GM18867 (cell line): ENCODE measurements at regions not wholly inside any gene's neighbourhood (a gene's known extent, or its start where the extent isn't known, plus 50 kb on each side); places are given as distances from the start of the nearest gene placed in this dataset.

Experiments
- ATAC-seq: cut with Tn5 transposase; IDR thresholded peaks from one replicate; pipeline ENCODE4 v1.9.1; 2021; ENCODE audit warnings: mild to moderate bottlenecking, moderate library complexity; ENCODE audit not compliant: unreplicated experiment

- ATAC-seq, result no peak
Measured at GRCh38 chr13:83229574-83230305, 652.5 kb downstream of the SLITRK1 start.

DNA sequence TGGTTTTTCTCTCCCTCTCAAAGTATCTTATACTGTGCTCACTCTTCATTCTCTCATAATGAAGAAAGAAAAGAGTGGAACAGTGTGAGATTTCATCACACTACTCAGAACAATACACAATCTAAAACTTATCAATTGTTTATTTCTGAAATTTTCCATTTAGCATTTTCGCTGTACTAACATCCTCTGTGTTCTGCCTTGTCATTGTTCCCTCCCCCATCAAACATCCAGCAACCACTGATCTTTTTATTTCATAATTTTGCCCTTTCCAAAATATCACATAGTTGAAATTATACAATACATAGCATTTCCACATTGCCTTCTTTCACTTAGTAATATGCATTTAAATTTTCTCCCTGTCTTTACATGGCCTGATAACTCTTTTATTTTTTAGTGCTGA lies 658.7 kb downstream of the SLITRK1 start:
- no peak for ATAC-seq

DNA sequence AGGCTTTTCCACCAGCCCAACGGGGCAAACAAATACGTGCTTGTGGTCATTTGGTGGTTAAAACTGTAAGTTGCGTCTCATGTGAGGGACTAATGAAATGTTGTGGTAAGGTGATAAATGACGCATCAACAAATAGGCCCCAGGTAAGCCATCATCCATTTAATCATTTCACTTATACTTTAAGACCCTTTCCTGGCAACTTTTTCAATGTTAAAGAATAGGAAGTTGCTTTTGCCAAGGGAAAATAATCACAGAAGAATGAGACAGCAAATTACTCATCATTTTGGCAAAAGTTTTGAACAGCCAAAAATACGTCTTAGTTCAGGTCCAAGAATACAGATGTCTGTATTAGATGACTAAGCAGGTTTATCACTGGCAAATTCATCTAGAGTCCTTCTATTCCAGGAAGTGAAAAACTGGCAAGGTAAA lies 660.4 kb downstream of the SLITRK1 start:
- ATAC-seq, result no peak

GRCh38 chr13:83221256-83221655 lies 661.0 kb downstream of the SLITRK1 start:
- no peak for ATAC-seq

DNA sequence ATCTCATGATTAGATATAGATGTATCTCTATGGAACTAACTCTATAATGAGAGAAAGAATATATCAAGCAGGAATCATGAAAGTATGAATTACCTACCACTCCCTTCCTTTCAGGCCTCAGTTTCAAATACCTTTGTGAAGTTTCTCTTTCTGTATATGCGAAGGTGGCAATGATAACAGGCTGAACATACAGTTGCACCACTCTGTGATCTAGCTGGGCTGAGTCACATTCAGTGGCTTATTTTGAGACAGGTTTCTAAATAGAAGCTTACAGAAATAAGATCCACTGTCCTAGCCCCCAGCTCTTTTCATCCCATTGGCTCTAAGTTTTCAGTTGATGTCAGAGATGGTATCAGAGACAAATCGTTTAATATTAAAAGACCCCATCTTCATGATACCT lies 662.0 kb downstream of the SLITRK1 start:
- no peak for ATAC-seq

- no peak for ATAC-seq
Measured at GRCh38 chr13:83219832-83220231, 662.4 kb downstream of the SLITRK1 start.

- no peak for ATAC-seq
Measured at GRCh38 chr13:83216479-83217245, 665.6 kb downstream of the SLITRK1 start.

GRCh38 chr13:83215627-83216026 lies 666.6 kb downstream of the SLITRK1 start:
- ATAC-seq, result no peak

DNA sequence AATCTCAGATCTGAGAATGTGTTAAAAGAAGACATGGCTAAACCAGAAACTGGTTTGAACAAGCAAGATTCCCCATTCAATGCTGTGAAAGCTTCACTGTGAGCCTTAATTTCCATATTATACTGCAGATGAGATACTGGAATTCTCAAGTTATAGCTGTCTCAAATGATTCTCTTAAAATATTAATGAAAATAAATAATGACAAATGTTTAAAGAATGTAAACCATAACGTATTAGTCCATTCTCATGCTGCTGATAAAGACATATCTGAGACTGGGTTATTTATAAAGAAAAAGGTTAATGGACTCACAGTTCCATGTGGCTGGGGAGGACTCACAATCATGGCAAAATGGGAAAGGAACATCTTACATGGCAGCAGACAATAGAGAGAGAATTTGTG lies 667.8 kb downstream of the SLITRK1 start:
- no peak for ATAC-seq

DNA sequence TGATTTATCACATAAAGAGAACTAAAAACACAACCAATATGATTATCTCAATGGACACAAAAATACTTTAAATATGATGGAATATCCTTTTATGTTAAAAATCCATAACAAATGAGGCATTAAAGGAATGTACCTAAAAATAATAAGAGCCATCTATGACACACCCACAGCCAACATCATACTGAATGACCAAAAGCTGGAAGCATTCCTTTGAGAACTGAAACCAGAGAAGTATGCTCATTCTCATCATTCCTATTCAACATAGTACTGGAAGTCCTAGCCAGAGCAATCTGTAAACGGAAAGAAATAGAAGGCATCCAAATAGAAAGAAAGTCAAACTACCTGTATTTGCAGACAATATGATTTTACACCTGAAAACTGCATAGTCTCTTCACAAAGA lies 671.0 kb downstream of the SLITRK1 start:
- ATAC-seq, result no peak

DNA sequence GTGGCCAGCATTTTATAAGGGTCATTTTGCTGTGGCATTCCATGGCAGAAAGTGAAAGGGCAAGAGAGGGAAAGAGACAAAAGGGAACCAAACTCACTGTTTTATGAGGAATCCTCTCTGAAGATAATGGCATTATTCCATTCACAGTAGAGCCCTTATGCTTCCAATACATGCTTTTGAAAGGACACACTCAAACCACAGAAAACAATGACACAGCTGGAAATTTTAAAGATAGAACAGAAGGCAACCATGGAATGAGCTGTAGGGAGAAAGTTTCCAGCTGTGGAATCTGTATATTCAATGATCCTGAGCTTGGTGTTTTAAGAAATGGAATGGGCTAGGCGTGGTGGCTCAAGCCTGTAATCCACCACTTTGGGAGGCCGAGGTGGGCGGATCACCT lies 677.4 kb downstream of the SLITRK1 start:
- no peak for ATAC-seq

DNA sequence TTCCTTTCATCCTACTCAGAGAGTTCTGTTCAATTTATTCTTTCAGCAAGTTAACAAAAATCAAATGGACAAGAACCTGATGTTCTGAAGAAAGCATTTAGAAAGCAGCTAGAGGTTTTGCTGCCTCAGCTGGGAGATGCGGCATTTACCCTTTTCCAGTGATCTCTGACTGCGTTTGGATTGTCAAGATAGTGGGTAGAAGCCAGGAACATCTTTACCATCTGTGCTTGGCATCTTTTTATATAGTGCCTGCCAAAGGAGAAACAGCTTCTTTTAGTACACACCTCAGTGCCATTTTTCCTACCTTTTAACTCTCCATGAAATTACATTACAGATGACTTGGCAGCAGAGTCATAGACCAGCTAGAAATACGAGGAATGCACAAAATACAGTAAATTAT lies 680.8 kb downstream of the SLITRK1 start:
- ATAC-seq, result no peak

- ATAC-seq, result no peak
Measured at GRCh38 chr13:83197316-83197715, 685.0 kb downstream of the SLITRK1 start.

- ATAC-seq, result no peak
Measured at GRCh38 chr13:83190020-83190419, 692.3 kb downstream of the SLITRK1 start.

- ATAC-seq, result no peak
Measured at GRCh38 chr13:83184819-83185218, 697.5 kb downstream of the SLITRK1 start.

GRCh38 chr13:83184150-83184475 lies 698.2 kb downstream of the SLITRK1 start:
- no peak for ATAC-seq

GRCh38 chr13:83183439-83184149 lies 698.7 kb downstream of the SLITRK1 start:
- no peak for ATAC-seq

- no peak for ATAC-seq
Measured at GRCh38 chr13:83182845-83183244, 699.4 kb downstream of the SLITRK1 start.

- no peak for ATAC-seq
Measured at GRCh38 chr13:83178008-83178407, 704.3 kb downstream of the SLITRK1 start.

DNA sequence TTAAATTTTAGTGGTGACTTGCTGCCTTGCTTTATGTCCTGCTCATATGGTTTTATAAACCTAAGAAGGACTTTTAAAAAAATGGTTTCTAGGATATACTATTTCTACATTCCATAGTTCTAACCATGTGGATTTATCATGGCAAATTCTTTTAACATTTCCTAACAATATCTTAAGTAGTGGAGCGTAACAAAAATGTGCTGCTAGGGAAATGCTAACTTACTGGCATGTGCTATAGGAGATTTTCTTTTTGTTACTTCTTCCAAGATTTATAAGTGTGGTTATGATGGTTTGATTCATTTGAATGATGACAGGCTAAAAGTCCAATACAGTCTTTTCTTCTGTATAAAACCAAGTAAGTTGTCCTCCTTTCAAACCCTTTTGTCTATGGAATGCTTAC lies 713.7 kb downstream of the SLITRK1 start:
- no peak for ATAC-seq

DNA sequence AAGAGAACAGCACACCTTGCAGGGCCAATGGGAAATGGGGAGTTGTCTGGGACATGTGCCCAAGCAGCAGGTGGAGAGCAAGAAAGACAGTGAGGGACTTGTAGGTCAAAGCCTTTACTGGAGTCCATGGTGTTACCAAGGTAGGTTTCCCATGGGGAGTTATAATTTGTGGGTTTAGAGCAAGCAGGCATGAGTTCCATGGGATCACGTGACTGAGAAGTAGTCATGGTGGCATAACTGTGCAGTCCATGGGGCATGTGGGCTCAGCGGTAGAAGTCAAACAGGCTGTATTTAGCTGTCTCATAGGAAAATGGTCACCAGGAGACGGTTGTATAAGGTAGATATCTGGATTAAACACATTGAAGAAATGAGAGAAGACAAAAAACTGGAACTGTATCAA lies 715.1 kb downstream of the SLITRK1 start:
- ATAC-seq, result no peak

- ATAC-seq, result no peak
Measured at GRCh38 chr13:83166550-83166949, 715.7 kb downstream of the SLITRK1 start.
